GM18861 (cell line): ENCODE measurements at regions not wholly inside any gene's neighbourhood (a gene's known extent, or its start where the extent isn't known, plus 50 kb on each side); places are given as distances from the start of the nearest gene placed in this dataset.

ENCODE experiments used
- ATAC-seq: cut with Tn5 transposase; IDR thresholded peaks from one replicate; pipeline ENCODE4 v1.9.1; 2021; ENCODE audit not compliant: unreplicated experiment

- no peak for ATAC-seq
Measured at GRCh38 chr6:9943986-9944385, 470.9 kb downstream of the TFAP2A start.

GRCh38 chr6:9943026-9943425 lies 471.8 kb downstream of the TFAP2A start:
- ATAC-seq, result no peak

GRCh38 chr6:9942131-9942530 lies 472.7 kb downstream of the TFAP2A start:
- ATAC-seq, result no peak

- ATAC-seq, result no peak
Measured at GRCh38 chr6:9938801-9939200, 476.1 kb downstream of the TFAP2A start.

GRCh38 chr6:9937031-9937763 lies 477.7 kb downstream of the TFAP2A start:
- no peak for ATAC-seq

- ATAC-seq, result no peak
Measured at GRCh38 chr6:9936551-9936950, 478.3 kb downstream of the TFAP2A start.

- no peak for ATAC-seq
Measured at GRCh38 chr6:9933677-9934076, 481.2 kb downstream of the TFAP2A start.

- ATAC-seq, result no peak
Measured at GRCh38 chr6:9927275-9927674, 487.6 kb downstream of the TFAP2A start.

GRCh38 chr6:9924971-9925370 lies 489.9 kb downstream of the TFAP2A start:
- ATAC-seq, result no peak

GRCh38 chr6:9921366-9921765 lies 493.5 kb downstream of the TFAP2A start:
- no peak for ATAC-seq

GRCh38 chr6:9914951-9915350 lies 499.9 kb downstream of the TFAP2A start:
- no peak for ATAC-seq

- no peak for ATAC-seq
Measured at GRCh38 chr6:9901376-9901775, 513.5 kb downstream of the TFAP2A start.

GRCh38 chr6:9896806-9897205 lies 518.1 kb downstream of the TFAP2A start:
- no peak for ATAC-seq

- no peak for ATAC-seq
Measured at GRCh38 chr6:9890893-9891292, 524.0 kb downstream of the TFAP2A start.

GRCh38 chr6:9890469-9890868 lies 524.4 kb downstream of the TFAP2A start:
- ATAC-seq, result no peak

- no peak for ATAC-seq
Measured at GRCh38 chr6:9878535-9878934, 536.3 kb downstream of the TFAP2A start.

- no peak for ATAC-seq
Measured at GRCh38 chr6:9875605-9876353, 539.1 kb downstream of the TFAP2A start.

- no peak for ATAC-seq
Measured at GRCh38 chr6:9862603-9863167, 552.2 kb downstream of the TFAP2A start.

GRCh38 chr6:9851541-9852380 lies 563.1 kb downstream of the TFAP2A start:
- ATAC-seq, result no peak

GRCh38 chr6:9851006-9851405 lies 563.9 kb downstream of the TFAP2A start:
- ATAC-seq, result no peak

- no peak for ATAC-seq
Measured at GRCh38 chr6:9848094-9848493, 566.8 kb downstream of the TFAP2A start.
